ENCODE measurements at regions not wholly inside any gene's neighbourhood (a gene's known extent, or its start where the extent isn't known, plus 50 kb on each side); places are given as distances from the start of the nearest gene placed in this dataset.
A peak's percentile ranks its signal among the peaks of the same experiment; 100 is the strongest.

DNA sequence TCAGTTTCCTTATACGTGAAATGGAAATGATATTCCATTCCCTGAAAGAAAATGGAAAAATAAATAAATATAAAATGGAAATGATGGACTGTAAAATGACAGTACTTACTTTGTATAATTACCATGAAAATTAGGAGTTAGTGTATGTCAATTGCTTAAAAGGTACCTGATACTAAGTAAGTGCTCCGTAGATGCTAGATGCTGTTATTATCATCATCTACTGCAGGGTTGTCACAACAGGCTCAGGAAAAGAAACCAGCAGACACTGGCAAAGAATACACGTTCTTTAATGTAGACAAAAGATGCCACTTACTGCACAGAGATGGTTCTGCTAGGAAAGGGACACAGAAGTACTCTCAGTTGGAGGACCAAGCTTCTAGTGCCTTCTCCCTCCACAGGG lies 64.0 kb upstream of the KCNN2 start:
- H3K27me3 ChIP-seq (ENCODE audit: control insufficient read depth, low read length) = no peaks in the 10 kb centered on the region
- H3K27ac ChIP-seq (ENCODE audit: low read depth, low read length) = no peak overlapping the region
- H3K4me1 ChIP-seq (ENCODE audit: control insufficient read depth, low read length) = no peaks in the 10 kb centered on the region
- H4K20me1 ChIP-seq (ENCODE audit: control insufficient read depth, insufficient read depth, low read depth, low read length) = no peaks in the 10 kb centered on the region
- H3K79me2 ChIP-seq (ENCODE audit: control insufficient read depth, low read length) = no peaks in the 10 kb centered on the region
- H3K4me3 ChIP-seq (ENCODE audit: low read length) = no peak overlapping the region
- H3K9me2 ChIP-seq (replicated peaks; ENCODE audit: control insufficient read depth, low read length) = no peaks in the 10 kb centered on the region
- H3K36me3 ChIP-seq (ENCODE audit: control insufficient read depth, low read length) = no peaks in the 10 kb centered on the region
- no peak overlapping the region for H3K4me2 ChIP-seq (ENCODE audit: low read length)
- TF ChIP-seq EZH2phosphoT487 (IDR thresholded peaks at IDR 0.05; ENCODE audit: borderline replicate concordance, low read length) = no peak
- TF ChIP-seq, protein P1, sequence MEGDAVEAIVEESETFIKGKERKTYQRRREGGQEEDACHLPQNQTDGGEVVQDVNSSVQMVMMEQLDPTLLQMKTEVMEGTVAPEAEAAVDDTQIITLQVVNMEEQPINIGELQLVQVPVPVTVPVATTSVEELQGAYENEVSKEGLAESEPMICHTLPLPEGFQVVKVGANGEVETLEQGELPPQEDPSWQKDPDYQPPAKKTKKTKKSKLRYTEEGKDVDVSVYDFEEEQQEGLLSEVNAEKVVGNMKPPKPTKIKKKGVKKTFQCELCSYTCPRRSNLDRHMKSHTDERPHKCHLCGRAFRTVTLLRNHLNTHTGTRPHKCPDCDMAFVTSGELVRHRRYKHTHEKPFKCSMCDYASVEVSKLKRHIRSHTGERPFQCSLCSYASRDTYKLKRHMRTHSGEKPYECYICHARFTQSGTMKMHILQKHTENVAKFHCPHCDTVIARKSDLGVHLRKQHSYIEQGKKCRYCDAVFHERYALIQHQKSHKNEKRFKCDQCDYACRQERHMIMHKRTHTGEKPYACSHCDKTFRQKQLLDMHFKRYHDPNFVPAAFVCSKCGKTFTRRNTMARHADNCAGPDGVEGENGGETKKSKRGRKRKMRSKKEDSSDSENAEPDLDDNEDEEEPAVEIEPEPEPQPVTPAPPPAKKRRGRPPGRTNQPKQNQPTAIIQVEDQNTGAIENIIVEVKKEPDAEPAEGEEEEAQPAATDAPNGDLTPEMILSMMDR (IDR thresholded peaks at IDR 0.05; ENCODE audit: low read depth, low read length, poor library complexity, severe bottlenecking) = no peak
- H3F3A ChIP-seq (ENCODE audit: control insufficient read depth, insufficient read depth) = no peaks in the 10 kb centered on the region
- no peaks in the 10 kb centered on the region for H3K9me3 ChIP-seq (ENCODE audit: control insufficient read depth, insufficient read depth, low read length)

DNA sequence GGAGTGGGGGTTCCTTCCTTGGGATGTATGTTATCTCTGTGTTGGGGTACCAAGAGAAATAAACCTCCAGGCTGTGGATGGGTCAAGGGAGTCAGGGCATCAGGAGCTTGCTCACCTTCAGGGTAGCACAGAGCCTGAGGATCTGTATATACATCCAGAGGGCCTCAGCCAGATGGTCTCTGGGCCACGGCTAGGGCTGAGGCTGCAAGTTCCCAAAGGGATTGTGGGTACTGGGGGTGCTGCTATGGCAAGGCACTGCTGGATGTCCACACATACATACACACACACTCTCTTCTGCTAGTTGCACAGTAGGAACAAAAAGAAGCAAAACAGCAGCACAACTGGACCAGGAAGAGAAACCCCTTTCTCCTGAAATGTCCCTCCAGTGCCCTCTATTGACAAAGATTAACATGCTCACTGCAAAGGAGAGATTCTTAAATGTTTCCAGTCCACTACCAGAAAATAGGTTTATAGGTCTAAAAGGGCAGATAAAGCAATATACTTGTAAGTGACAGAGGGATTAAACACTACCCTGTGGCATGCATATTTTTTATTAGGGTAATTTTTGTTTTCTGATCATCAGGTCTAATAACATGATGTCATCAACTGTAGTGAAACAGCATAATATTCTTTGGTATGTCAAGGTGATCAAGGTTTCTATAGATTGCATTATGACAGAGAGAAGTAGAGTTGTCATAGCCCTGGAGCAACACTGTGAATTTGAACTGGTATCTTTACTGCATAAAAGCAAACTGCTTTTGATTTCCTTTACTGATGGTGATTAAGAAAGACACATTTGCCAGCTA lies 56.3 kb upstream of the KCNN2 start:
- Histone ChIP-seq H3K4me1 (ENCODE audit: control insufficient read depth, low read length) (no peaks in the 10 kb centered on the region), H3F3A (ENCODE audit: control insufficient read depth, insufficient read depth) (no peaks in the 10 kb centered on the region), H3K27ac (ENCODE audit: low read depth, low read length) (no peak overlapping the region), H4K20me1 (ENCODE audit: control insufficient read depth, insufficient read depth, low read depth, low read length) (no peaks in the 10 kb centered on the region), H3K4me3 (ENCODE audit: low read length) (no peak overlapping the region), H3K36me3 (ENCODE audit: control insufficient read depth, low read length) (no peaks in the 10 kb centered on the region), H3K9me3 (ENCODE audit: control insufficient read depth, insufficient read depth, low read length) (no peaks in the 10 kb centered on the region), H3K79me2 (ENCODE audit: control insufficient read depth, low read length) (no peaks in the 10 kb centered on the region), H3K27me3 (ENCODE audit: control insufficient read depth, low read length) (no peaks in the 10 kb centered on the region), H3K4me2 (ENCODE audit: low read length) (no peak overlapping the region), H3K9me2 (replicated peaks; ENCODE audit: control insufficient read depth, low read length) (no peaks in the 10 kb centered on the region)
- TF ChIP-seq, protein P1 (IDR thresholded peaks at IDR 0.05; ENCODE audit: low read depth, low read length, poor library complexity, severe bottlenecking) = peak; percentile 40
- no peak for TF ChIP-seq EZH2phosphoT487 (IDR thresholded peaks at IDR 0.05; ENCODE audit: borderline replicate concordance, low read length)

DNA sequence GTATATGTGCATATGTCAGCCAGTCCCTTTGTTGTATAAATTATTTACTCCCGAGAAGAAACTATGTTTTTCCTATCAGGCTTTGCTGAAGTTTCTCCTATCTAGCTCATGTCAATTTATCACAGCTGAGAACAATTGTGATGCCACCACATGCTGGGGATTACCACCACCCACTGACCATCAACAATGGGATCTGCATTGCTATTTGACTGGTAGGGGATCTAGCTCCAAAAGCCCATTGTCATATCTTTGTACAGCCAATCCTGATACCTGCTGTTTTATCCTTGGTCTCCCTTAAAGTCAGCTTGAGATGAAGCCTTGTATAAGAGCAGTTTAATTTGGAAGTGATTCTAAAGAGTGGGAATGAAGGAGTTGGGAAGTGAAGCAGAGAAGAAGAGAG lies 53.9 kb upstream of the KCNN2 start:
- no peak overlapping the region for H3K4me3 ChIP-seq (ENCODE audit: low read length)
- no peak overlapping the region for H3K4me2 ChIP-seq (ENCODE audit: low read length)
- H3K27me3 ChIP-seq (ENCODE audit: control insufficient read depth, low read length) = no peaks in the 10 kb centered on the region
- H3K9me3 ChIP-seq (ENCODE audit: control insufficient read depth, insufficient read depth, low read length) = no peaks in the 10 kb centered on the region
- no peaks in the 10 kb centered on the region for H3F3A ChIP-seq (ENCODE audit: control insufficient read depth, insufficient read depth)
- TF ChIP-seq, protein P1 (IDR thresholded peaks at IDR 0.05; ENCODE audit: low read depth, low read length, poor library complexity, severe bottlenecking) = no peak
- no peak for TF ChIP-seq EZH2phosphoT487 (IDR thresholded peaks at IDR 0.05; ENCODE audit: borderline replicate concordance, low read length)
- no peak overlapping the region for H3K27ac ChIP-seq (ENCODE audit: low read depth, low read length)
- H4K20me1 ChIP-seq (ENCODE audit: control insufficient read depth, insufficient read depth, low read depth, low read length) = no peaks in the 10 kb centered on the region
- H3K9me2 ChIP-seq (replicated peaks; ENCODE audit: control insufficient read depth, low read length) = no peaks in the 10 kb centered on the region
- no peaks in the 10 kb centered on the region for H3K36me3 ChIP-seq (ENCODE audit: control insufficient read depth, low read length)
- no peaks in the 10 kb centered on the region for H3K79me2 ChIP-seq (ENCODE audit: control insufficient read depth, low read length)
- no peaks in the 10 kb centered on the region for H3K4me1 ChIP-seq (ENCODE audit: control insufficient read depth, low read length)
